Mucosa of descending colon (tissue), 3 donors: ENCODE measurements at regions not wholly inside any gene's neighbourhood (a gene's known extent, or its start where the extent isn't known, plus 50 kb on each side); places are given as distances from the start of the nearest gene placed in this dataset.

Source experiments
- ATAC-seq: fragments of 200-7000 bp; cut with Tn5 transposase; one replicate; pipeline ENCODE4 v1.9.1; 2020; ENCODE audit warnings: mild to moderate bottlenecking, moderate library complexity
- DNase-seq, 3 donors: peaks; one replicate each; pipeline ENCODE4 v3.0.0-alpha.2; 2020
- H3K36me3 ChIP-seq: fragments of 200-600 bp; one replicate; pipeline ENCODE4 v1.8.0; 2021; ENCODE audit warnings: low read depth, mild to moderate bottlenecking
- H3K4me1 ChIP-seq: fragments of 200-600 bp; one replicate; pipeline ENCODE4 v1.8.0; 2021; ENCODE audit warnings: low read depth, mild to moderate bottlenecking
- H3K4me3 ChIP-seq: fragments of 200-600 bp; one replicate; pipeline ENCODE4 v1.8.0; 2021; ENCODE audit warnings: mild to moderate bottlenecking
- H3K9me3 ChIP-seq: fragments of 200-600 bp; one replicate; pipeline ENCODE4 v1.8.0; 2021; ENCODE audit warnings: mild to moderate bottlenecking
- CTCF ChIP-seq: fragments of 200-600 bp; IDR thresholded peaks from one replicate; pipeline ENCODE4 v1.8.0; 2022; ENCODE audit warnings: antibody characterized with exemption, mild to moderate bottlenecking
- intact Hi-C, 2 donors: fragments of 100-400 bp; cut with DNase I in 1 of 2; cut with micrococcal nuclease in 1 of 2; formaldehyde crosslinking; loops; one replicate each; pipeline versions ENCODE4 v1.11.0 to v1.11.1; 2022; cut with DNase I, micrococcal nuclease
- donor health status: DM: no; HTN: no; CAD: no; lungs with moderate emphysema.
- donor health status: DM: no; HTN: no; CAD: no.
- donor health status: DM: no; HTN: yes; CAD: no.

DNA sequence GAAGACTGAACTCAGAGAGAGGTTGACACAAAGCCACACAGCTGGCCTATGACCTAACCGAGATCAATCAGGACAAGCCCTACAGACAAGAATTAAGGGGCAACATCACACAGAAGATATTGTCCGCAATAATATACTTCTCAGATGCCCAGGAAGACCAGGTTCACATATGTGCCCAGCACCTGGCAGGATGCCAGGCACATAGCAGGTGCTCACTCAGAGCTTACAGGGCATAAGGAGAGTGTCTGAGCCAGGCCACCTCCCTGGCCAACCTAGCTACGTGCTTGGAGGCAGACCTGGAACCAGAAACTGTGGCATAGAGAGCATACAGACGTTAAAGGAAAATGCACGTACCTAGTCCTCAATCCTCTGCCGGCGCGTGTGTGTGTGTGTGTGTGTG lies 87.0 kb upstream of the LRFN2 start:
- H3K36me3 ChIP-seq = no peaks in the 10 kb centered on the region
- TF ChIP-seq CTCF = no peak
- no peaks in the 10 kb centered on the region for H3K9me3 ChIP-seq
- H3K4me3 ChIP-seq = no peak overlapping the region
- H3K4me1 ChIP-seq = no peaks in the 10 kb centered on the region
- ATAC-seq (no peak), DNase-seq (no peak)
- intact Hi-C loops = no loop called here

- Histone ChIP-seq H3K4me3 (no peak overlapping the region), H3K36me3 (no peaks in the 10 kb centered on the region), H3K9me3 (no peaks in the 10 kb centered on the region), H3K4me1 (no peaks in the 10 kb centered on the region)
- ATAC-seq = no peak
- no peak for DNase-seq
- intact Hi-C loops = no loop called here
- TF ChIP-seq CTCF = no peak
These were observed 84.9 kb upstream of the LRFN2 start for GRCh38 chr6:40672087-40672486.

DNA sequence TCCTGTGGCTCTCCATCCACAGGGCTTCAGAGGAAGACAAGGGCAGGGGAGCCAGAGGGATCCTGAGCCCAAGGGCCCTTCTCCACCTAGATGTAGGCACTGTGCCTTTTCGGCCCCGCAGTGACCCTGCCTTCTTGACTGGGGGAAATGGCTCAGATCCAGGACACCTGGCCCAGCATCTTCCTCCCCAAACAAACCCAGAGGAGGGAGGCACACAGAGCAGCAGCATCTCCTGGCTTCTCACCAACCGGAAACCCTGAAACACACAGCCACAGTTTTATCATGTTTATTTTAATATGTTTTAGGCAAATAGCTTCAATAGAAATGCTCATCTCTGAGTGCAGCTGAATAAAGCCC lies 84.5 kb upstream of the LRFN2 start:
- H3K36me3 ChIP-seq = no peaks in the 10 kb centered on the region
- H3K9me3 ChIP-seq = no peaks in the 10 kb centered on the region
- TF ChIP-seq CTCF = no peak
- no peak for DNase-seq
- no peaks in the 10 kb centered on the region for H3K4me1 ChIP-seq
- intact Hi-C loops = no loop called here
- H3K4me3 ChIP-seq = no peak overlapping the region
- no peak for ATAC-seq

GRCh38 chr6:40671001-40671693 lies 84.0 kb upstream of the LRFN2 start:
- Histone ChIP-seq H3K4me3 (no peak overlapping the region), H3K36me3 (no peaks in the 10 kb centered on the region), H3K9me3 (no peaks in the 10 kb centered on the region), H3K4me1 (no peaks in the 10 kb centered on the region)
- DNase-seq (peak in 1 of 3 donors; percentile 21), ATAC-seq (peak; percentile 62)
- intact Hi-C loops = no loop called here
- no peak for TF ChIP-seq CTCF

DNA sequence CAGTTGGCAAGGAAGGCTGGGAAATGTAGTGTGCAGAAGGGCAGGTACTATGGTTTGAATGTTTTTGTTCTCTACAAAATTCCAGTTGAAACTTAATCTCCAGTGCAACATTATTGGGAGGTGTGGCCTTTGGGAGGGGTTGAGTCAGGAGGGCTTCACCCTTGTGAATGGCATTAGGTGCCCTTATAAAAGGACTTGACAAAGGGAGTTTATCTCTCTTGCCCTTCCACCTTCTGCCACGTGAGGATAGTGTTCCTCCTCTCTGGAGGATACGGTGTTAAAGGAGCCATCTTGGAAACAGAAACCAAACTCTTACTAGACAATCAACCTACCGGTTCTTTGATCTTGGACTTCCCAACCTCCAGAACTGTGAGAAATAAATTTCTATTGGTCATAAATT lies 82.2 kb upstream of the LRFN2 start:
- TF ChIP-seq CTCF = no peak
- intact Hi-C loops = no loop called here

DNA sequence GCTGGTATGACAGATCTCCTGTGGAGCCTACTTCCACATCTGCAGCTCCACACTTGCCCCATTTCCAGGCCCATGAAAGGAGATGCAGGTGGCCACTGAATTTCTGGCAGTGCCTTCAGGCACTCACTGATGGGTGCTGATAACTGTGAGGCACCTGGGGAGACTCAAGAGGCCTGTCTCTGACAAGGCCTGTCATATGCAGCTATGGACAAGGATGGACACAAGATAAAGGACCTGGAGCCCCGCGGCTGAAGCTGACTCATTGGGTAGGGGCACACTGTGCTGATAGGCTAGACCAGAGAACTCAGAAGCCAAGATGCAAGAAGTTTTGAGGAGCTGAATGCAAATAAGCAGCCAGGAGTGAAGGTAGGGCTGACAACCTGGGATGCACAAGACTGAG lies 81.0 kb upstream of the LRFN2 start:
- intact Hi-C loops = no loop called here
- DNase-seq (no peak), ATAC-seq (no peak)
- Histone ChIP-seq H3K9me3 (peaks cover 18% of the 10 kb centered on the region), H3K36me3 (no peaks in the 10 kb centered on the region), H3K4me1 (no peaks in the 10 kb centered on the region), H3K4me3 (no peak overlapping the region)
- no peak for TF ChIP-seq CTCF

More for the DNA sequence above, 82.2 kb upstream of the LRFN2 start:
- Histone ChIP-seq H3K36me3 (no peaks in the 10 kb centered on the region), H3K4me1 (no peaks in the 10 kb centered on the region), H3K9me3 (peaks cover 11% of the 10 kb centered on the region), H3K4me3 (no peak overlapping the region)
- ATAC-seq (no peak), DNase-seq (no peak)
